GM10847 (cell line): ENCODE measurements at regions not wholly inside any gene's neighbourhood (a gene's known extent, or its start where the extent isn't known, plus 50 kb on each side); places are given as distances from the start of the nearest gene placed in this dataset.

Source experiments
- POLR2A ChIP-seq: IDR thresholded peaks from 2 replicates; pipeline ENCODE4 v1.6.1; 2011; ENCODE audit not compliant: insufficient read length; ENCODE audit errors: extremely low read depth

DNA sequence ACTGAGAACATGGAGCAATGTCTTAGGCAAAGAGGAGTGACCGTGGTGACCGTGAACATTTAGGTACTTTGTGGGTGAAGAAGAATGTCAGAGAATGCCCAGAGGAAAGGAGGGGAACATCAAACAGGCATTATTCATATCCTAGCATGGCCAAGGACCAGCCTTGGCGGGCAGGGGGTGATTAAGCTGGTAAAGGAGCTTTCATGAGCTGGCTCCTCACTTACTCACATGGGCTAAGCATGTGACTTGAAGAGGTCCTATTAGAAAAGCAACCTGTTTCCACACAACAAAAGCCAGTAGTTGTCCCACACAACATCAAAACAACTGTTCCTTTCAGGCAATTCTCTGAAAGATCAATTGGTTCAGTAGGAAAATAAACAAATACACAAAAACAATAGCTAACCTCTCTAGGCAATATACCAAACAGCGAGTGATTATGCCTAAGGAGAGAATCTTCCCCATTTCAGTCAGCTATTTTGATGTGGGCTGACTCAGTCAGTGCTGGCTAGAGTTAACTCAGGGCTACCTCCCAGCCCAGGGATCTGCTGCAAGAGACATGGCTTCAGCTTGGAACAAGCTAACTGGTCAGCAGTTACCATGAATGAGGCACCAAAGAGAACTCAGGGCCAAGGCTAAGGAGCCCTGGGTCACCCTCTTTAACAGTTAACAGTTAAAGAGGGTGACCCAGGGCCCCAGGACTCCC lies 283.5 kb downstream of the ARHGAP12 start:
- no peak for TF ChIP-seq POLR2A

GRCh38 chr10:31642281-31642680 lies 286.4 kb downstream of the ARHGAP12 start:
- no peak for TF ChIP-seq POLR2A

DNA sequence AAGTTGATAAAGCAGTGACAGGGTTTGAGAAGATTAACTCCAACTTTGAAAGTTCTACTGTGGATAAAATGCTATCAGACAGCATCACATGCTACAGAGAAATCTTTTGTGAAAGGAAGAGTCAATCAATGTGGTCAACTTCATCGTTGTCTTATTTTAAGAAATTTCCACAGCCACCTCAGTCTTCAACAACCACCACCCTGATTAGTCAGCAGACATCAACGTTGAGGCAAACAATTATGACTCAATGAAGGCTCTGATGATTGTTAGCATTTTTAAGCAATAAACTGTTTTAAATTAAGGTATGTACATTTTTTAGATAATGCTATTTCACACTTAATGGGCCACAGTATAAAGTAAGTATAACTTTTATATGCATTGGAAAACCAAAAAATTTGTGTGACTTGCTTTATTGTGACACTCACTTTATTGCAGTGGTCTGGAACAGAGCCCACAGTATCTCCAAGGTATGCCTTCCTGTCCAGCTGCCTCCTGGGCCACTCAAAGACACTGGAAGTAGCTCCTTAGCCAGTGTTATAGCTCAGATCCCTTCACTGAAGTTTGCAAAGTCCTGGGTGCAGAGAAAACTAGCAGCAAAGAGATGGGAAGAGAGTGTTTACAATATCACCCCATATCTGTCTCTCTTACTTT lies 293.1 kb downstream of the ARHGAP12 start:
- no peak for TF ChIP-seq POLR2A

DNA sequence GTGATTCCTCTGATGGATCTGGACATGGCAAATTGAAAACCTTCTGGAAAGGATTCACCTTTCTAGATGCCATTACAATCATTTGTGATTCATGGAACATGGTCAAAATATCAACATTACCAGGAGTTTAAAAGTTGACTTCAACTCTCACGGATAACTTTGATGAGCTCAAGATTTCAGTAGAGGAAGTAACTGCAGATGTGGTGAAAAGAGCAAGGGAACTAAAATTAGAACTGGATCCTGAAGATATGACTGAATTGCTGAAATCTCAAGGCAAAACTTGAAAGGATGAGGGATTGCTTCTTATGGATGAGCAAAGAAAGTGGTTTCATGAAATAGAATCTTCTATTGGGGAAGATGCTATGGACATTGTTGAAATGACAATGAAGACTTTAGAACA lies 293.6 kb downstream of the ARHGAP12 start:
- no peak for TF ChIP-seq POLR2A

GRCh38 chr10:31630861-31631567 lies 297.6 kb downstream of the ARHGAP12 start:
- no peak for TF ChIP-seq POLR2A

- TF ChIP-seq POLR2A, result no peak
Observed at GRCh38 chr10:31625566-31625965, 303.1 kb downstream of the ARHGAP12 start.

GRCh38 chr10:31624611-31625010 lies 304.0 kb downstream of the ARHGAP12 start:
- no peak for TF ChIP-seq POLR2A

GRCh38 chr10:31623947-31624346 lies 304.7 kb downstream of the ARHGAP12 start:
- no peak for TF ChIP-seq POLR2A

- no peak for TF ChIP-seq POLR2A
Observed at GRCh38 chr10:31623466-31623865, 304.4 kb downstream of the ZEB1 start.

GRCh38 chr10:31622978-31623377 lies 304.0 kb downstream of the ZEB1 start:
- TF ChIP-seq POLR2A, result no peak

- no peak for TF ChIP-seq POLR2A
Observed at GRCh38 chr10:31621733-31622132, 302.7 kb downstream of the ZEB1 start.

GRCh38 chr10:31620226-31621151 lies 301.5 kb downstream of the ZEB1 start:
- TF ChIP-seq POLR2A, result no peak

DNA sequence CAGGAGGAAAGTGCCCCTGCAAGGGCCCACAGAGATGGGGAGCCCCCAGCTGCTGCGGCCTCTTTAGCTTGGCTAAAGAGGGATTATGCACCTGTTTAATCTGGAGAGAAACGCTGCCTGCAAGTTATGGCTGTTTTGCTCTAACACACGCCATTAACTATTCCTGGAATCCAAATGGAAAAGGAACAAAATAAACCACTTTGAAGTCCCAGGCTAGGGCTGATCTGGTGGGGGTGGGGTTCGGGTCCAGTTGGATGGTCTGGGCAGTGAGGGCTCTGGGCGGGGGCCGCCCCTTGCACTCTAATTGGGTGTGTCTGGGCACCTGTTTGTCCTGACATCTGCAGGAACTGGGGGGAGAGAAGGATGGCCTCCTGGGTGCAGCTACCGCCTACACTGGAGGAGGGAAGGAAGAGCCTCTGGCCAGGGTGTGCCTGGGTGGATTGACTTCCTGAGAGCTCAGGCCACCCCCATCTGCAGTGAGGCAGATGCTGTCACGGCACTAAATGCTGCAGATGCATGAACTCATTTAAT lies 300.6 kb downstream of the ZEB1 start:
- TF ChIP-seq POLR2A, result no peak

- no peak for TF ChIP-seq POLR2A
Observed at GRCh38 chr10:31618541-31619291, 299.7 kb downstream of the ZEB1 start.
